ENCODE measurements at regions not wholly inside any gene's neighbourhood (a gene's known extent, or its start where the extent isn't known, plus 50 kb on each side); places are given as distances from the start of the nearest gene placed in this dataset.

- ATAC-seq: no peak
- TF ChIP-seq TSHZ2 (CRISPR knock-in tag; IDR thresholded peaks at IDR 0.05) (no peak), GLIS3 (CRISPR knock-in tag; IDR thresholded peaks at IDR 0.05) (no peak), ZC3H10 (CRISPR knock-in tag; IDR thresholded peaks at IDR 0.05) (no peak), ESRRG (CRISPR knock-in tag; IDR thresholded peaks at IDR 0.05) (no peak), POU6F1 (CRISPR knock-in tag; IDR thresholded peaks at IDR 0.05; ENCODE audit: borderline replicate concordance, low read depth) (no peak), ZFP3 (CRISPR knock-in tag; IDR thresholded peaks at IDR 0.05) (no peak), ISL1 (CRISPR knock-in tag; IDR thresholded peaks at IDR 0.05) (no peak), TCF4 (CRISPR knock-in tag; IDR thresholded peaks at IDR 0.05; ENCODE audit: borderline replicate concordance) (no peak), CSDC2 (CRISPR knock-in tag; IDR thresholded peaks at IDR 0.05) (no peak), CSRNP3 (CRISPR knock-in tag; IDR thresholded peaks at IDR 0.05) (no peak), OSR1 (CRISPR knock-in tag; IDR thresholded peaks at IDR 0.05) (no peak), PATZ1 (CRISPR knock-in tag; IDR thresholded peaks at IDR 0.05; ENCODE audit: borderline replicate concordance) (no peak), ZNF8 (CRISPR knock-in tag; IDR thresholded peaks at IDR 0.05) (no peak), TOX (CRISPR knock-in tag; IDR thresholded peaks at IDR 0.05; ENCODE audit: borderline replicate concordance) (no peak), BACH2 (CRISPR knock-in tag; IDR thresholded peaks at IDR 0.05; ENCODE audit: borderline replicate concordance) (no peak), RARB (CRISPR knock-in tag; IDR thresholded peaks at IDR 0.05) (no peak), ZNF70 (CRISPR knock-in tag; IDR thresholded peaks at IDR 0.05) (no peak), SNAI2 (CRISPR knock-in tag; IDR thresholded peaks at IDR 0.05) (no peak)
Measured at GRCh38 chr13:69389899-69390298, 717.7 kb upstream of the ATXN8OS start.

- TF ChIP-seq ARNTL (CRISPR knock-in tag; IDR thresholded peaks at IDR 0.05; ENCODE audit: borderline replicate concordance, low read depth): no peak
- TF ChIP-seq ZFP3 (CRISPR knock-in tag; IDR thresholded peaks at IDR 0.05): no peak
- no peak for ATAC-seq
Measured at GRCh38 chr13:69373747-69374425, 733.7 kb upstream of the ATXN8OS start.

- ATAC-seq: no peak
- no peak for TF ChIP-seq ARNTL (CRISPR knock-in tag; IDR thresholded peaks at IDR 0.05; ENCODE audit: borderline replicate concordance, low read depth)
- no peak for TF ChIP-seq ZFP3 (CRISPR knock-in tag; IDR thresholded peaks at IDR 0.05)
- no peak for TF ChIP-seq POU6F1 (CRISPR knock-in tag; IDR thresholded peaks at IDR 0.05; ENCODE audit: borderline replicate concordance, low read depth)
- TF ChIP-seq ZC3H10 (CRISPR knock-in tag; IDR thresholded peaks at IDR 0.05): no peak
- TF ChIP-seq SNAI2 (CRISPR knock-in tag; IDR thresholded peaks at IDR 0.05): no peak
- no peak for TF ChIP-seq ZNF8 (CRISPR knock-in tag; IDR thresholded peaks at IDR 0.05)
- TF ChIP-seq ZFP30 (CRISPR knock-in tag; IDR thresholded peaks at IDR 0.05): no peak
- TF ChIP-seq ZNF70 (CRISPR knock-in tag; IDR thresholded peaks at IDR 0.05): no peak
- TF ChIP-seq CSRNP3 (CRISPR knock-in tag; IDR thresholded peaks at IDR 0.05): no peak
- no peak for TF ChIP-seq RARB (CRISPR knock-in tag; IDR thresholded peaks at IDR 0.05)
- TF ChIP-seq ESRRG (CRISPR knock-in tag; IDR thresholded peaks at IDR 0.05): no peak
- no peak for TF ChIP-seq CREB5 (CRISPR knock-in tag; IDR thresholded peaks at IDR 0.05; ENCODE audit: low read depth)
- TF ChIP-seq ISL1 (CRISPR knock-in tag; IDR thresholded peaks at IDR 0.05): no peak
- TF ChIP-seq GLIS3 (CRISPR knock-in tag; IDR thresholded peaks at IDR 0.05): no peak
- TF ChIP-seq TCF4 (CRISPR knock-in tag; IDR thresholded peaks at IDR 0.05; ENCODE audit: borderline replicate concordance): no peak
- no peak for TF ChIP-seq TOX (CRISPR knock-in tag; IDR thresholded peaks at IDR 0.05; ENCODE audit: borderline replicate concordance)
- no peak for TF ChIP-seq ZNF565 (CRISPR knock-in tag; conservative IDR thresholded peaks at IDR 0.05; ENCODE audit: low read depth)
Measured at GRCh38 chr13:69363360-69363759, 744.3 kb upstream of the ATXN8OS start.
